ENCODE measurements at regions not wholly inside any gene's neighbourhood (a gene's known extent, or its start where the extent isn't known, plus 50 kb on each side); places are given as distances from the start of the nearest gene placed in this dataset.

DNA sequence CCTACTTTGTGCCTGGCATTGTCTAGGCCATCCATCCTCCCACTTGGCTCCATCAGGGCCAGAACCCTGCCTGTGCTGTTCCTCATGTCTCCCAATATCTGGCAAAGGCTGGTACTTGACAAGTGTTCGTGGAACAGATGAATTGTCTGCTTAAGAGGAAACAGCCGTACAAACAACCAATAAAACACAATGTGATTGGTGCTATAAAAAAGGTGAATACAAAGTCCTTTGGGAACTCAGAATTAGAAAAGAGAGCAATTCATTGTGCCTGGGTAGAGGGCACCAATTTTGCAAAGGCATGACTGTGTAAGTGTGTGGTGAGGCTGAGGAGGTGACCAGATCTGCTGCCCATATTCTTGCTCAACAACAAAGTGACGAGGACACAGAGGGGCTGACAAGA, 164.5 kb upstream of the PPP2R3A start:
- no peaks in the 10 kb centered on the region for H3K36me3 ChIP-seq (replicated peaks; ENCODE audit: control insufficient read depth, insufficient read depth, low read length)
- H3K4me3 ChIP-seq (ENCODE audit: insufficient read depth, low read depth, low read length): no peak overlapping the region
- no peak for DNase-seq
- no peaks in the 10 kb centered on the region; the same call in 1 of the 2 replicates for H3K27me3 ChIP-seq (ENCODE audit: control insufficient read depth, insufficient read depth, low read length)

GRCh38 chr3:135802171-135802570, 163.4 kb upstream of the PPP2R3A start:
- H3K27me3 ChIP-seq (ENCODE audit: control insufficient read depth, insufficient read depth, low read length): no peaks in the 10 kb centered on the region; the same call in 1 of the 2 replicates
- H3K36me3 ChIP-seq (replicated peaks; ENCODE audit: control insufficient read depth, insufficient read depth, low read length): no peaks in the 10 kb centered on the region
- no peak for DNase-seq
- no peak overlapping the region for H3K4me3 ChIP-seq (ENCODE audit: insufficient read depth, low read depth, low read length)

- no peaks in the 10 kb centered on the region; the same call in 1 of the 2 replicates for H3K27me3 ChIP-seq (ENCODE audit: control insufficient read depth, insufficient read depth, low read length)
- no peak for DNase-seq
- no peaks in the 10 kb centered on the region for H3K36me3 ChIP-seq (replicated peaks; ENCODE audit: control insufficient read depth, insufficient read depth, low read length)
- no peak overlapping the region for H3K4me3 ChIP-seq (ENCODE audit: insufficient read depth, low read depth, low read length)
Measured at GRCh38 chr3:135803028-135803692, 162.4 kb upstream of the PPP2R3A start.

DNA sequence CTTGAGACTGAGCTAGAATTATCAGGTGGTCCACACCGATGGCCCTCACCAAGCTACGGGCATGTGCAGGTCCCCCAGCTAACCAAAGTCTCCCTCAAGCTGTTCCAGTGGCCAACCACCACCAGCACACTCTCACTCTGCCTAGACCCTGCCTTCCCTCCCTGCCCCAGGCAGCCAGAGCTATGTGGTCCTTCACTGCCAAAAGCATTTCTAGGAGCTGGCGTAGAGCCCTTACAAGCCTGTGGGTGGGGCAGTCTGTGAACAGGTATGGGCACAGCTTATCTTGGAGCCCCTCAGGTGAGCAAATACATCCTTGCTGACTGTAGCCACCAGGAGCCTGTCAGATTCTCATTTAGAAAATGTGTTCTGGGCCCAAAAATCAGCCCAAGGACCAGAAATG, 159.8 kb upstream of the PPP2R3A start:
- no peak for DNase-seq
- H3K27me3 ChIP-seq (ENCODE audit: control insufficient read depth, insufficient read depth, low read length): no peaks in the 10 kb centered on the region; the same call in 1 of the 2 replicates
- H3K36me3 ChIP-seq (replicated peaks; ENCODE audit: control insufficient read depth, insufficient read depth, low read length): no peaks in the 10 kb centered on the region
- H3K4me3 ChIP-seq (ENCODE audit: insufficient read depth, low read depth, low read length): no peak overlapping the region

- no peak for DNase-seq
- no peaks in the 10 kb centered on the region; the same call in 1 of the 2 replicates for H3K27me3 ChIP-seq (ENCODE audit: control insufficient read depth, insufficient read depth, low read length)
- no peak overlapping the region for H3K4me3 ChIP-seq (ENCODE audit: insufficient read depth, low read depth, low read length)
- no peaks in the 10 kb centered on the region for H3K36me3 ChIP-seq (replicated peaks; ENCODE audit: control insufficient read depth, insufficient read depth, low read length)
Measured at GRCh38 chr3:135806317-135806716, 159.2 kb upstream of the PPP2R3A start.

GRCh38 chr3:135807879-135808278, 157.6 kb upstream of the PPP2R3A start:
- Histone ChIP-seq H3K4me3 (ENCODE audit: insufficient read depth, low read depth, low read length) (no peak overlapping the region), H3K27me3 (ENCODE audit: control insufficient read depth, insufficient read depth, low read length) (no peaks in the 10 kb centered on the region; the same call in 1 of the 2 replicates), H3K36me3 (replicated peaks; ENCODE audit: control insufficient read depth, insufficient read depth, low read length) (no peaks in the 10 kb centered on the region)
- no peak for DNase-seq

GRCh38 chr3:135809021-135809634, 156.4 kb upstream of the PPP2R3A start:
- no peak for DNase-seq
- Histone ChIP-seq H3K36me3 (replicated peaks; ENCODE audit: control insufficient read depth, insufficient read depth, low read length) (no peaks in the 10 kb centered on the region), H3K4me3 (ENCODE audit: insufficient read depth, low read depth, low read length) (no peak overlapping the region), H3K27me3 (ENCODE audit: control insufficient read depth, insufficient read depth, low read length) (no peaks in the 10 kb centered on the region)

DNA sequence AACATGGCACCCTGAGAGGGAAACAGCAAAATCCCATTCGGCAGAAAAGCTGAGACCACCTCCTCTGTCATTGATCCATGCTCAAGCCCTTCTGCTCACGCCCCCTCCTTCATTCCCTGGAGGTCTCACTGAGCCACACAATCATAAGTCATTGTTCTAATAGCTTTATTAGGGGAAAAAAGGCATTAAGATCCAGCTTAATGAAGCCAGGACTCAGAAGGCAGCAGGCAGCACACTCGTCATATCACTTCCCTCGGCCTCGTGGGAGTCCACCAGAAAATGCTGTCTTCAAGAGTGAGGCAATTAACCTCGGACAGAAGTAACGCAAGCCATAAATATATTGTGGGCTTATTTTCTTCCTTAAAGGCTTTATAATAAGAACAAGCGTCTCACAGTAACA, 153.9 kb upstream of the PPP2R3A start:
- DNase-seq: no peak
- H3K36me3 ChIP-seq (replicated peaks; ENCODE audit: control insufficient read depth, insufficient read depth, low read length): no peaks in the 10 kb centered on the region
- no peaks in the 10 kb centered on the region for H3K27me3 ChIP-seq (ENCODE audit: control insufficient read depth, insufficient read depth, low read length)
- H3K4me3 ChIP-seq (ENCODE audit: insufficient read depth, low read depth, low read length): no peak overlapping the region

GRCh38 chr3:135812057-135812456, 153.5 kb upstream of the PPP2R3A start:
- DNase-seq: no peak
- no peak overlapping the region for H3K4me3 ChIP-seq (ENCODE audit: insufficient read depth, low read depth, low read length)

DNA sequence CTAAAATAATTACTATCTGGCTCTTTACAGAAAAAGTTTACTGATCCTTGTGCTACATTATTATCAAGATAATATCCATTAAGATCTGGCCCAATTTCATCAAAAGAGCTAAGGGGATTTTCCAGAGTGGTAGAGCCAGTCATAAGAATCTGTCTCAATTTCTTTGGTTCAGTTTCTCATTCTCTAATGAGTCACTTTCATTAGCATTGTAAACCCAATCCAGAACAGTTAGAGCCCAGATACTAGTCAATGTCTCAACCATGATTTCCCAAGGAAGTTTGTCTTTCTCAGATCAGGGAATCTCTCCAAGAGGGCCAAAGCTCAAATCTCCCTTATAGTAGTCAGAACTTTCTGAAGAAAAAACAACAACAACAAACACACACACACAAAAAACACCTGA, 131.1 kb upstream of the PPP2R3A start:
- Histone ChIP-seq H3K27me3 (ENCODE audit: control insufficient read depth, insufficient read depth, low read length) (no peaks in the 10 kb centered on the region), H3K4me3 (ENCODE audit: insufficient read depth, low read depth, low read length) (no peak overlapping the region), H3K36me3 (replicated peaks; ENCODE audit: control insufficient read depth, insufficient read depth, low read length) (no peaks in the 10 kb centered on the region)
- no peak for DNase-seq

More at GRCh38 chr3:135812057-135812456, 153.5 kb upstream of the PPP2R3A start:
- no peaks in the 10 kb centered on the region for H3K36me3 ChIP-seq (replicated peaks; ENCODE audit: control insufficient read depth, insufficient read depth, low read length)
- H3K27me3 ChIP-seq (ENCODE audit: control insufficient read depth, insufficient read depth, low read length): no peaks in the 10 kb centered on the region

DNA sequence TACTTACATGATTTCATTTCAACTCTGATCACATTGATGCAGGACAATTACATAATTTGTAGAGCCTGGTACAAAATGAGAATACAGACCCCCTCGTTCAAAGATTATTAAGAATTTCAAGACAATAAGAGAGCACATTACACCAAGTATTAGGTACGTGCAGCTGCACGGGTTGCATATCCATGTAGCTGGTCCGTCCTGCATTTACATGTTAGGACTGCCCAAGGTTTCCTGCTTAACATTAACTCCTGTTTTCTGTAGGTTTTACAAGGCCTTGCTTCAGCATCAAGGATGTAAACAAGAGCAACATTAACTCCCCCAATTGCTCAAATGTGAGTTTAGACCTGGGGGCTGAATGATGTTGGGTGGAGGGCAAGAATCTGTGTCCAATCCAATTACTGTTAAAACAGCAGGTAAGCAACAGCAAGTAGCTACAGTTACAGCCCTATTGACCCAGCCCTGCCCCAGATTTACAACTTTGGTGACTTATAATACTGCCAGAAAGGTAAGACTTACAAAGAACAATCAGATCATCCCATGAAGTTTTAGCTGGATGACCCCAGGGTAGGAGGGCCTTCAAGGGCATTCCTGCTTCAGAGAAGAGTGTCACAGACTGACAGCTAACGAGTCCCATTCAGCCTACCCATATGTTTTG, 127.4 kb upstream of the PPP2R3A start:
- DNase-seq: no peak
- no peak overlapping the region for H3K4me3 ChIP-seq (ENCODE audit: insufficient read depth, low read depth, low read length)

GRCh38 chr3:135840436-135840835, 125.1 kb upstream of the PPP2R3A start:
- H3K27me3 ChIP-seq (ENCODE audit: control insufficient read depth, insufficient read depth, low read length): no peaks in the 10 kb centered on the region
- H3K36me3 ChIP-seq (replicated peaks; ENCODE audit: control insufficient read depth, insufficient read depth, low read length): no peaks in the 10 kb centered on the region
- no peak overlapping the region for H3K4me3 ChIP-seq (ENCODE audit: insufficient read depth, low read depth, low read length)
- no peak for DNase-seq

More for the DNA sequence above, 127.4 kb upstream of the PPP2R3A start:
- H3K27me3 ChIP-seq (ENCODE audit: control insufficient read depth, insufficient read depth, low read length): no peaks in the 10 kb centered on the region
- H3K36me3 ChIP-seq (replicated peaks; ENCODE audit: control insufficient read depth, insufficient read depth, low read length): no peaks in the 10 kb centered on the region

- no peak for DNase-seq
- no peaks in the 10 kb centered on the region for H3K27me3 ChIP-seq (ENCODE audit: control insufficient read depth, insufficient read depth, low read length)
- H3K36me3 ChIP-seq (replicated peaks; ENCODE audit: control insufficient read depth, insufficient read depth, low read length): no peaks in the 10 kb centered on the region
Measured at GRCh38 chr3:135844386-135844785, 121.1 kb upstream of the PPP2R3A start.

GRCh38 chr3:135848051-135848450, 117.5 kb upstream of the PPP2R3A start:
- no peak overlapping the region for H3K4me3 ChIP-seq (ENCODE audit: insufficient read depth, low read depth, low read length)
- H3K36me3 ChIP-seq (replicated peaks; ENCODE audit: control insufficient read depth, insufficient read depth, low read length): no peaks in the 10 kb centered on the region
- no peaks in the 10 kb centered on the region for H3K27me3 ChIP-seq (ENCODE audit: control insufficient read depth, insufficient read depth, low read length)
- no peak for DNase-seq

More at GRCh38 chr3:135844386-135844785, 121.1 kb upstream of the PPP2R3A start:
- H3K4me3 ChIP-seq (ENCODE audit: insufficient read depth, low read depth, low read length): no peak overlapping the region

- Histone ChIP-seq H3K27me3 (ENCODE audit: control insufficient read depth, insufficient read depth, low read length) (no peaks in the 10 kb centered on the region), H3K4me3 (ENCODE audit: insufficient read depth, low read depth, low read length) (no peak overlapping the region), H3K36me3 (replicated peaks; ENCODE audit: control insufficient read depth, insufficient read depth, low read length) (no peaks in the 10 kb centered on the region)
- no peak for DNase-seq
Measured at GRCh38 chr3:135849827-135850226, 115.7 kb upstream of the PPP2R3A start.
